ENCODE measurements at regions not wholly inside any gene's neighbourhood (a gene's known extent, or its start where the extent isn't known, plus 50 kb on each side); places are given as distances from the start of the nearest gene placed in this dataset.

DNA sequence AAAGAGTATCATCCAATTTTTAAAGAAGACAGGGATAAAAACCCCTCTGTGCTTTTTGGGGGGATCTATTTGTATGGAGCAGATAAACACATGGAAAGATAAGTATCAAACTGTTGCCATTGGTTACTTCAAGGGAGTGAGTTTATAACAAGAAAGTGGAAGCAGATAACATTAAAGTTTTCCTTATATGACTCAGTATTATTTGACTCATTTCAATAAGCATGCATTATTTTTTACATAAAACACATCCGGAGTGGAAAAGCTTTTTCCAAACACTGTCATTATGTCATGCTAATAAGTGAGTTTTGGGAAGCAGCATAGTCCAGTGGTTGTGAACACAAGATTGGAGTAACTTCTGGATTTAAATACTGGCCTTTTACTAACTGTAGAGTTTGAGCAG is 452.2 kb downstream of the LTN1 start:
- no peak for TF ChIP-seq POLR2A (IDR thresholded peaks at IDR 0.05)
- TF ChIP-seq, protein P1, sequence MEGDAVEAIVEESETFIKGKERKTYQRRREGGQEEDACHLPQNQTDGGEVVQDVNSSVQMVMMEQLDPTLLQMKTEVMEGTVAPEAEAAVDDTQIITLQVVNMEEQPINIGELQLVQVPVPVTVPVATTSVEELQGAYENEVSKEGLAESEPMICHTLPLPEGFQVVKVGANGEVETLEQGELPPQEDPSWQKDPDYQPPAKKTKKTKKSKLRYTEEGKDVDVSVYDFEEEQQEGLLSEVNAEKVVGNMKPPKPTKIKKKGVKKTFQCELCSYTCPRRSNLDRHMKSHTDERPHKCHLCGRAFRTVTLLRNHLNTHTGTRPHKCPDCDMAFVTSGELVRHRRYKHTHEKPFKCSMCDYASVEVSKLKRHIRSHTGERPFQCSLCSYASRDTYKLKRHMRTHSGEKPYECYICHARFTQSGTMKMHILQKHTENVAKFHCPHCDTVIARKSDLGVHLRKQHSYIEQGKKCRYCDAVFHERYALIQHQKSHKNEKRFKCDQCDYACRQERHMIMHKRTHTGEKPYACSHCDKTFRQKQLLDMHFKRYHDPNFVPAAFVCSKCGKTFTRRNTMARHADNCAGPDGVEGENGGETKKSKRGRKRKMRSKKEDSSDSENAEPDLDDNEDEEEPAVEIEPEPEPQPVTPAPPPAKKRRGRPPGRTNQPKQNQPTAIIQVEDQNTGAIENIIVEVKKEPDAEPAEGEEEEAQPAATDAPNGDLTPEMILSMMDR (IDR thresholded peaks at IDR 0.05) = no peak
- no peak for DNase-seq
- Histone ChIP-seq H3K36me3 (no peaks in the 10 kb centered on the region), H3K4me1 (no peaks in the 10 kb centered on the region), H3K9me3 (no peaks in the 10 kb centered on the region), H3K27ac (no peak overlapping the region), H3K4me3 (no peak overlapping the region), H3K27me3 (no peaks in the 10 kb centered on the region)

DNA sequence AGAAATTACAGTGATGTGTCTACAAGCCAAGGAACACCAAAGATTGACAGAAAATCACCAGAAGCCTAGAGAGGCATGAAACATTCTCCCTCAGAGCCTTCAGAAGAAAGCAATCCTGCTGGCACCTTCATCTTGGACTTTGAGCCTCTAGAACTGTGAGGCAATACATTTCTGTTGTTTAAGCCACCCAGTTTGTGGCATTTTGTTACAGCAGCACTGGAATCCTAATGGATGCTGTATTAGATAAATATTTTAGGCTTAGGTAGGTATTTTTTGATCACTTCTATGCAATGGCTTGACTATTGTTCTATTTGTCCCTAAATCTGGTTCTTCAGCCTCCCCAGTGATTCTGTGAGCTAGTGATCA is 453.1 kb downstream of the LTN1 start:
- Histone ChIP-seq H3K36me3 (no peaks in the 10 kb centered on the region), H3K27ac (no peak overlapping the region), H3K4me3 (no peak overlapping the region), H3K27me3 (no peaks in the 10 kb centered on the region), H3K9me3 (no peaks in the 10 kb centered on the region), H3K4me1 (no peaks in the 10 kb centered on the region)
- DNase-seq = no peak
- TF ChIP-seq, protein P1 (IDR thresholded peaks at IDR 0.05) = no peak
- no peak for TF ChIP-seq POLR2A (IDR thresholded peaks at IDR 0.05)

DNA sequence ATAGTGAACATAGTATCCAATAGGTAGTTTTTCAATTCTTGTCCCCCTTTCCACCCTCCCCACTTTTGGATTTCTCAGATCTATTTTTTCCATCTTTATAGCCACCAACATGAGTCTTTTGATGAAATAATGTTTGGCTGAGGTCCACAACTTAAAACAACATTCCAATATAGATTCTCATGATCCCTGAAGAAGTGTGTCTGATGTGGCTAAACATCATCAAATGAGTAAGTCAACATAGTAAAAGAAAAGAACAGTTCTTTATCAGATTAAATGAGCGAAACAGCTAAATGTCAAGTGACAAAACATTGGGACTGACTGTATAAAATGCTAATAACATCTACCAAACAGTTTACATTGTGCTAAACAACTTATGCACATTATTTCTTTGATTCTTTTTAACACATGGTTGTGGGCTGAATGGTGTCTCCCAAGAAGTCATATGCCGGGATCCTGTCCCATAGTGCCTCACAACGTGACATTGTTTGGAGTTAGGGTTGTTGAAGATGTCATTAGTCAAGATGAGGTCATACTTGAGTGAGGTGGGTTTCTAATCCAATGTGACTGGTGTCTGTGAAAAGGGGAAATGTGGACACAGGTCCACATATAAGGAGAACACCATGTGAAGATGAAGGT is 453.6 kb downstream of the LTN1 start:
- H3K27ac ChIP-seq = no peak overlapping the region
- no peak overlapping the region for H3K4me3 ChIP-seq
- no peak for DNase-seq
- TF ChIP-seq, protein P1 (IDR thresholded peaks at IDR 0.05) = no peak
- no peaks in the 10 kb centered on the region for H3K9me3 ChIP-seq
- no peaks in the 10 kb centered on the region for H3K27me3 ChIP-seq
- no peaks in the 10 kb centered on the region for H3K4me1 ChIP-seq
- no peaks in the 10 kb centered on the region for H3K36me3 ChIP-seq

DNA sequence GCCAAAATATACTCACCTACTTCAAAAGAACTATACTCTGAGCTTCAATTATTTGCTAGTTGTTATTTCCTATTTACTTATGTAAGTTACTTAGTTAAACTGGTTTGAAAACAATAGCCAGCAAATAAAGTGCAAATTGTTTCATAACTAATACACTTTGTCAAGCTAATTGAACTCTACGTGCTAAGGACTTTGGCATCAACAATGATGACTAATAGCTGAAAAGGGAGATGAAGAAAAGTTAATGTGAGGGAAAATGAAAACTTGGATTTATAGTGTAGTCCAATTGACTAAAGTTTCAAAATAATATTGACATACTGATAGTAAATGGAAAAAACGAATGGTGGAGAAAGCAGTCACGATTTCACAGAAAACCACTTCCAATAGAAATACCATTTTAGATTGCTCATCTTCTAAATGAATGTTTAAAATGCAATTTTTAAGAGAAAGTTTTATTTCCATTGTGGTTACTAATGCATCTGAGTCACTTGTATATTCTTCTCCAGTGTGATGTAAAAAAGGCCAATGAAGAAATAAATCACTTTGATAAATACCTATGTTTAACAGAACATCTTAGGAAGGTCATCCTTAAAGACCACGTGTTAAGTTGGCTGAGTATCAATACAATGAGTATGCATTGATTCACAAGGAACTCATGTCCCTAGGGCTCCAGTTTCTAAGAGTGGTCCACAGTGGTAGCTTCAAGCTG is 455.2 kb downstream of the LTN1 start:
- Histone ChIP-seq H3K27me3 (no peaks in the 10 kb centered on the region), H3K4me1 (no peaks in the 10 kb centered on the region), H3K9me3 (no peaks in the 10 kb centered on the region), H3K4me3 (no peak overlapping the region), H3K36me3 (no peaks in the 10 kb centered on the region), H3K27ac (no peak overlapping the region)
- DNase-seq = no peak
- TF ChIP-seq, protein P1 (IDR thresholded peaks at IDR 0.05) = no peak
- no peak for TF ChIP-seq POLR2A (IDR thresholded peaks at IDR 0.05)

DNA sequence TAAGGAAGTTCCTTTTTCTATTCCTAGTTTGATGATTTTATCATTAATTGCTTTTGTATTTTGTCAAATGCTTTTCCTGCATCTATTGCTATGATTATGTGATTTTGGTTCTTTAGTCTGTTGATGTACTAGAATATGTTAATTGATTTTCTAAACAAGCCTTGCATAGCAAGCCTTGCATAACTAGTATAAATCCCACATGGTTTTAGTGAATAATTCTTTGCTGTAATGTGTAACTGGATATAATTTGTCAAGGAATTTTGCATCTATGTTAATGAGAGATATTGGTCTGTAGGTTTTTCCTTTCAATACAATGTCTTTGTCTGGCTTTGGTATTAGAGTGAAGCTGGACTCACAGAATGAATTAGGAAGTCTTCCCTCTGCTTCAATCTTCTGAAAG is 460.2 kb downstream of the LTN1 start:
- H3K36me3 ChIP-seq = no peaks in the 10 kb centered on the region
- no peak for TF ChIP-seq POLR2A (IDR thresholded peaks at IDR 0.05)
- TF ChIP-seq, protein P1 (IDR thresholded peaks at IDR 0.05) = no peak
- no peak for DNase-seq
- H3K4me1 ChIP-seq = no peaks in the 10 kb centered on the region
- H3K9me3 ChIP-seq = no peaks in the 10 kb centered on the region
- H3K27me3 ChIP-seq = no peaks in the 10 kb centered on the region
- H3K27ac ChIP-seq = no peak overlapping the region
- H3K4me3 ChIP-seq = no peak overlapping the region
